ENCODE measurements at regions not wholly inside any gene's neighbourhood (a gene's known extent, or its start where the extent isn't known, plus 50 kb on each side); places are given as distances from the start of the nearest gene placed in this dataset.

- no peaks in the 10 kb centered on the region for H3K4me1 ChIP-seq (ENCODE audit: insufficient read depth, low read length)
- H3K79me1 ChIP-seq (ENCODE audit: insufficient read depth, low read depth, low read length, poor library complexity, severe bottlenecking), result no peaks in the 10 kb centered on the region
- H3K9me3 Mint-ChIP-seq, result no peaks in the 10 kb centered on the region
- H3K4me3 Mint-ChIP-seq, result no peak overlapping the region
- H3K56ac ChIP-seq (ENCODE audit: insufficient read length, low read depth, low read length), result no peak overlapping the region
- no peaks in the 10 kb centered on the region for H3K27me3 ChIP-seq (ENCODE audit: insufficient read depth, low read length)
- no peak overlapping the region for H3K9ac ChIP-seq (ENCODE audit: extremely low read depth, insufficient read length, low read length)
- no peak overlapping the region for H2AK5ac ChIP-seq (ENCODE audit: insufficient read length, low read length)
- H3K4ac ChIP-seq (ENCODE audit: low read depth, low read length), result no peak overlapping the region
- WGBS (ENCODE audit: extremely low coverage, insufficient read length, low lambda C conversion rate), result no CpG with 5 or more reads among the region's 2 CpGs
- no peak overlapping the region for H2BK15ac ChIP-seq (ENCODE audit: low read depth, low read length)
- no peaks in the 10 kb centered on the region for H3K79me2 ChIP-seq (ENCODE audit: insufficient read depth, low read length)
- no peaks in the 10 kb centered on the region for H3K9me3 ChIP-seq (ENCODE audit: control insufficient read depth, low read depth, low read length)
- H3K27ac ChIP-seq (ENCODE audit: insufficient read length, low read depth, low read length), result no peak overlapping the region
- no peak overlapping the region for H3K4me2 ChIP-seq (ENCODE audit: insufficient read depth, insufficient read length, low read length)
- DNase-seq, result no peak
- no peak overlapping the region for H2BK20ac ChIP-seq (ENCODE audit: low read depth, low read length, poor library complexity, severe bottlenecking)
- H2BK12ac ChIP-seq (ENCODE audit: insufficient read length, low read depth, low read length), result no peak overlapping the region
- H2BK120ac ChIP-seq (ENCODE audit: low read depth, low read length, poor library complexity, severe bottlenecking), result no peak overlapping the region
- no peak overlapping the region for H3K14ac ChIP-seq (ENCODE audit: insufficient read depth, low read length)
- no peak overlapping the region for H2BK5ac ChIP-seq (ENCODE audit: insufficient read length, low read length)
- H3K23ac ChIP-seq (ENCODE audit: insufficient read length, low read depth, low read length), result no peak overlapping the region
- no peak overlapping the region for H4K91ac ChIP-seq (ENCODE audit: insufficient read length, low read depth, low read length)
- H3K27ac Mint-ChIP-seq, result no peak overlapping the region
- peaks cover 0 to 3% of the 10 kb centered on the region in 2 experiments; a peak in 1 of 4 replicates for H3K4me1 Mint-ChIP-seq
- no peak overlapping the region for H4K5ac ChIP-seq (ENCODE audit: insufficient read length, low read depth, low read length)
- no peak overlapping the region for H2AFZ ChIP-seq (ENCODE audit: low read length)
- no peak overlapping the region for H3T11ph ChIP-seq (ENCODE audit: low read length)
- H4K8ac ChIP-seq (replicated peaks; ENCODE audit: insufficient read length, low read depth, low read length), result no peak overlapping the region
- H3K27me3 Mint-ChIP-seq (ENCODE audit: low read depth), result no peaks in the 10 kb centered on the region
- no peaks in the 10 kb centered on the region for H3K23me2 ChIP-seq (ENCODE audit: insufficient read length, low read depth, low read length, poor library complexity, severe bottlenecking)
- H3K18ac ChIP-seq (ENCODE audit: insufficient read length, low read depth, low read length), result no peak overlapping the region
- H3K36me3 Mint-ChIP-seq (ENCODE audit: insufficient read depth in 1 of 3, low read depth in 3 of 3), result no peaks in the 10 kb centered on the region
- no peaks in the 10 kb centered on the region for H4K20me1 ChIP-seq (ENCODE audit: control insufficient read depth, insufficient read depth, insufficient read length)
- no peak for TF ChIP-seq CTCF (conservative IDR thresholded peaks at IDR 0.05)
These were observed 102.8 kb upstream of the MTPN start for GRCh38 chr7:136079934-136080333.
